Aorta (tissue), 5 donors: ENCODE measurements at regions not wholly inside any gene's neighbourhood (a gene's known extent, or its start where the extent isn't known, plus 50 kb on each side); places are given as distances from the start of the nearest gene placed in this dataset.

ENCODE experiments used
- ATAC-seq: fragments of 200-7000 bp; cut with Tn5 transposase; one replicate; pipeline ENCODE4 v1.9.1; 2022; ENCODE audit warnings: moderate library complexity; ENCODE audit not compliant: low FRiP score
- DNase-seq, 2 donors: peaks; one replicate each; pipeline ENCODE4 v3.0.0-alpha.2; 2020
- H3K27ac ChIP-seq, 2 donors: one replicate each; pipeline ENCODE4 v1.5.1; 2013; ENCODE audit warnings: low read length in 2 of 2, mild to moderate bottlenecking in 2 of 2, moderate library complexity in 2 of 2, control low read depth in 1 of 2, inconsistent platforms in 1 of 2, low read depth in 1 of 2
- H3K27me3 ChIP-seq, 2 donors: one replicate each; pipeline ENCODE4 v1.6.1; 2013; ENCODE audit warnings: control low read depth in 1 of 2, low read length in 1 of 2, mild to moderate bottlenecking in 1 of 2, moderate library complexity in 1 of 2; ENCODE audit not compliant: insufficient read depth in 2 of 2, control insufficient read depth in 1 of 2
- H3K36me3 ChIP-seq, 2 donors: one replicate each; pipeline ENCODE4 v1.6.1; 2013; ENCODE audit warnings: control low read depth in 1 of 2, low read length in 1 of 2, mild to moderate bottlenecking in 1 of 2; ENCODE audit not compliant: insufficient read depth in 2 of 2, control insufficient read depth in 1 of 2
- H3K4me1 ChIP-seq, 2 donors: one replicate each; pipeline ENCODE4 v1.6.1; 2013; ENCODE audit warnings: low read length in 2 of 2, control low read depth in 1 of 2, mild to moderate bottlenecking in 1 of 2, moderate library complexity in 1 of 2; ENCODE audit not compliant: insufficient read depth in 2 of 2, control insufficient read depth in 1 of 2
- H3K4me3 ChIP-seq, 2 donors: one replicate each; pipeline ENCODE4 v1.5.1; 2013; ENCODE audit warnings: low read length in 2 of 2, control low read depth in 1 of 2, mild to moderate bottlenecking in 1 of 2
- H3K9me3 ChIP-seq: one replicate; pipeline ENCODE4 v1.6.1; 2013; ENCODE audit warnings: mild to moderate bottlenecking, low read length; ENCODE audit not compliant: control insufficient read depth
- WGBS, 2 donors: extraction: QIAGEN DNeasy Blood & Tissue Kit; methylation state at CpG; one replicate each; pipeline ENCODE4 v1.1.7; 2013; 5-methylcytosine and 5-hydroxymethylcytosine counted together
- intact Hi-C, 2 donors: fragments of 100-400 bp; cut with DNase I; formaldehyde crosslinking; loops; one replicate each; pipeline versions ENCODE4 v1.14.2 to v1.15.0; 2022
- donor health status: healthy with polysubstance abuse.
- donor health status: Bipolar disorder and iron deficiency.
- donor health status: DM: no; HTN: no; CAD: no.
- donor health status: DM: no; HTN: no; CAD: no.
- donor health status: DM: yes; HTN: yes; CAD: no.

DNA sequence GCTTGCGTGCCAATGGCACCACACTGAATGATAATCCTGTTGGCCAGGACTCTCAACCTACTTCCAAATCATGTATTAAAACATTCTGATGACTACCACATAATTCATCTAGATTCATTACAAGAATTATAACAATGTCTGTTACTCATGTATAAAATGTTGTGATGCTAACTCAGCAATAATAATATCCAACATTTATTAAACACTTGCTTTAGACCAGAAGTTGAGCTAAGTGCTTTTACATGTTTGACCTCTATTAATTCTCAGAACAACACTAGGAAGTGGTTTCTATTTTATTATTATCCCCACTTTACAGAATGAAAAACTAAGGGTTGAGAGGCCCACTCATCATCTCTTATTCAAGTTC lies 178.4 kb downstream of the LNPK start:
- no peak for ATAC-seq
- WGBS, 2 donors, result 37 to 46% methylated on average over 1 of the region's 1 CpG

GRCh38 chr2:175823002-175823706 lies 178.9 kb downstream of the LNPK start:
- no peak for ATAC-seq
- no peaks in the 10 kb centered on the region for H3K4me1 ChIP-seq
- H3K4me3 ChIP-seq, result no peak overlapping the region
- peaks cover 2% of the 10 kb centered on the region for H3K9me3 ChIP-seq
- no peak overlapping the region for H3K27ac ChIP-seq
- H3K36me3 ChIP-seq, result no peaks in the 10 kb centered on the region
- intact Hi-C loops, result no loop called here
- no peak for DNase-seq
- WGBS, 2 donors, result 81 to 85% methylated on average over 14 of the region's 14 CpGs
- H3K27me3 ChIP-seq, result no peaks in the 10 kb centered on the region

More for the DNA sequence above, 178.4 kb downstream of the LNPK start:
- DNase-seq, result no peak
- intact Hi-C loops, result no loop called here
- Histone ChIP-seq H3K27me3 (no peaks in the 10 kb centered on the region), H3K27ac (no peak overlapping the region), H3K4me1 (no peaks in the 10 kb centered on the region), H3K36me3 (no peaks in the 10 kb centered on the region), H3K9me3 (peaks cover 2% of the 10 kb centered on the region), H3K4me3 (no peak overlapping the region)

DNA sequence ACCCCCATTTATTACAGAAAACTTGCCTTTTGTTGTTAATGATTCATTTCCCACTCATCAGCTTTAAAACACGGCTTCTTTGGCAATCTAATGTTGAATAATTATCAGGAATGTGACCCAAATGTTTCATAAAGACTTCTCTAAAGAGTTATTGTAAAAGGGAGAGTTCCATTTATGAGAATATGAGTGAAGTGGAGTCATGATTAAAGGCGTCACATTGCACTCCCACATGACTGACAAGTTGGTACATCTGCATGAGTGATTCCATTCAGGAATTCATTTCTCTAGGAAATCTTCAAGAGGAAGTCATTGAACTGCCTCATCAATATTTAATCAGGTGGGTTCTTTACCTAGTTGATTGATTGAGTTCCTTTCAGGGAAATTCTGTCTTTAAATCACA lies 184.8 kb downstream of the LNPK start:
- WGBS, 2 donors, result 82 to 87% methylated on average over 2 of the region's 2 CpGs
- no peak for DNase-seq
- no peaks in the 10 kb centered on the region for H3K36me3 ChIP-seq
- ATAC-seq, result no peak
- intact Hi-C loops, result no loop called here
- no peak overlapping the region for H3K4me3 ChIP-seq
- H3K9me3 ChIP-seq, result peaks cover 3% of the 10 kb centered on the region
- H3K4me1 ChIP-seq, result peaks cover 1 to 4% of the 10 kb centered on the region in 2 donors
- no peak overlapping the region for H3K27ac ChIP-seq
- H3K27me3 ChIP-seq, result no peaks in the 10 kb centered on the region

GRCh38 chr2:175815537-175815936 lies 186.5 kb downstream of the LNPK start:
- H3K27me3 ChIP-seq, result no peaks in the 10 kb centered on the region
- no peak for DNase-seq
- H3K4me1 ChIP-seq, result peaks cover 1 to 4% of the 10 kb centered on the region in 2 donors
- peaks cover 3% of the 10 kb centered on the region for H3K9me3 ChIP-seq
- H3K36me3 ChIP-seq, result no peaks in the 10 kb centered on the region
- 95 to 99% methylated on average over 1 of the region's 1 CpG for WGBS, 2 donors
- ATAC-seq, result no peak
- intact Hi-C loops, result no loop called here
- H3K4me3 ChIP-seq, result no peak overlapping the region
- no peak overlapping the region for H3K27ac ChIP-seq

DNA sequence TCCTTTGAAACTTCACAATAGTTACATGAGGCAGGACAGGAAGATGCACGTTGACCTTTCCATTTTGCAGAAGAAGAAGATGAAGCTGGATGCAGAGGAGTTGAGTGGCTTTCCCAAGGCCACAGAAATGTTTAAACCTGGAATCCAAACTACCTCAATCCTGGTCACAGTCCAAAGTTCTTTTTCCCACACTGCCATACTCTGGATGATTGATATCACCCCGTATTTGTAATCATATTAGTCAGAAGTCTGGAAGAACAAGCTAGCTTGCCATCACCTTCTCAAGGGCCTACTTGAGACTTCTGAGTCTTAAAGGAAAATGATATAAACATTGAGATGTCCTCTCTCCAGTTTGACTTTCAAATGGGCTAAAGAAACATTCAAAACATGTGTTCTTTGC lies 190.1 kb downstream of the LNPK start:
- Histone ChIP-seq H3K9me3 (peaks cover 3% of the 10 kb centered on the region), H3K27me3 (no peaks in the 10 kb centered on the region), H3K36me3 (no peaks in the 10 kb centered on the region), H3K4me1 (peaks cover 1 to 4% of the 10 kb centered on the region in 2 donors), H3K4me3 (no peak overlapping the region), H3K27ac (no peak overlapping the region)
- intact Hi-C loops, result no loop called here
- ATAC-seq (no peak), DNase-seq (no peak)
- 44 to 51% methylated on average over 2 of the region's 2 CpGs for WGBS, 2 donors

DNA sequence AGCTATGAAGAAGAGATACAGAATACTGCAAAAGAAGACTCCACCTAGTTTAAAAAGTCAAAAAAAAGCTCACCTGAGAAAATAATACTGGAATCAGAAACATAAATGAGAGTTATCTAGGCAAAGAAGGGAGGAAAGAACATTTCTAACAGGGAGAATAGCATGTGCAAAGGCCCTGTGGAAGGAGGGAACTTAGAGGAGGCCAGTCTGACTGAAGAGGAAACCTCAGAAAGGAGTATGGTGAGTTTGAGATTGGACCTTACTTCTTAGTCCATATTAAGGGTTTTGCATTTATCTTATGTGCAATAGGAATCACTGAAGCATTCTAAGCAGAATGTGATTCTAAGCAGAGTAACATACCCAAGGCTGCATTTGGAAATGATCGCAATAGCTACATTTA lies 193.2 kb downstream of the LNPK start:
- ATAC-seq, result no peak
- WGBS, 2 donors, result 96 to 97% methylated on average over 1 of the region's 1 CpG

DNA sequence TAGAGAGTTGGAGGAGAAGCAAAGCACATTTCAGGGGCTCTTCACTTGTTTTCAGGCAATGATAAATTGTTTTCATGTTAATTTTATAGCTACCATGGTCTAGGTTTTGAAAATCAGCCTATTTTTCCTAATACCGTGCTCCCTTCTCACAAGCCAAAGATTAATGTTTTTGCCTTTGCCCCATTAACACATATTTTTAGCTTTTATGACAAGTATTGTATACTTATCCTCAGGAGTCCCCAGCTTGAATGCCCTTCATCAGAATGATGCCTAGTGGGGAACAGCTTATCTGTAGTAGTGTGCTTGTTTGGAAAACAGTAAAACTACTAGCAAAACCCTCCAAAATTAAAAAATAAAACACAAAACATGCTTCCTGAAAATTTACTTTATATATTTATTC lies 194.0 kb downstream of the LNPK start:
- WGBS, 2 donors, result 68 to 72% methylated on average over 1 of the region's 1 CpG
- Histone ChIP-seq H3K36me3 (no peaks in the 10 kb centered on the region), H3K4me1 (peaks cover 1 to 4% of the 10 kb centered on the region in 2 donors), H3K27ac (no peak overlapping the region), H3K4me3 (no peak overlapping the region), H3K9me3 (no peaks in the 10 kb centered on the region), H3K27me3 (no peaks in the 10 kb centered on the region)
- intact Hi-C loops, result no loop called here
- DNase-seq, result no peak
- ATAC-seq, result no peak

More for the DNA sequence above, 193.2 kb downstream of the LNPK start:
- Histone ChIP-seq H3K36me3 (no peaks in the 10 kb centered on the region), H3K4me1 (peaks cover 1 to 4% of the 10 kb centered on the region in 2 donors), H3K27me3 (no peaks in the 10 kb centered on the region), H3K27ac (no peak overlapping the region), H3K9me3 (no peaks in the 10 kb centered on the region), H3K4me3 (no peak overlapping the region)
- no peak for DNase-seq
- intact Hi-C loops, result no loop called here

DNA sequence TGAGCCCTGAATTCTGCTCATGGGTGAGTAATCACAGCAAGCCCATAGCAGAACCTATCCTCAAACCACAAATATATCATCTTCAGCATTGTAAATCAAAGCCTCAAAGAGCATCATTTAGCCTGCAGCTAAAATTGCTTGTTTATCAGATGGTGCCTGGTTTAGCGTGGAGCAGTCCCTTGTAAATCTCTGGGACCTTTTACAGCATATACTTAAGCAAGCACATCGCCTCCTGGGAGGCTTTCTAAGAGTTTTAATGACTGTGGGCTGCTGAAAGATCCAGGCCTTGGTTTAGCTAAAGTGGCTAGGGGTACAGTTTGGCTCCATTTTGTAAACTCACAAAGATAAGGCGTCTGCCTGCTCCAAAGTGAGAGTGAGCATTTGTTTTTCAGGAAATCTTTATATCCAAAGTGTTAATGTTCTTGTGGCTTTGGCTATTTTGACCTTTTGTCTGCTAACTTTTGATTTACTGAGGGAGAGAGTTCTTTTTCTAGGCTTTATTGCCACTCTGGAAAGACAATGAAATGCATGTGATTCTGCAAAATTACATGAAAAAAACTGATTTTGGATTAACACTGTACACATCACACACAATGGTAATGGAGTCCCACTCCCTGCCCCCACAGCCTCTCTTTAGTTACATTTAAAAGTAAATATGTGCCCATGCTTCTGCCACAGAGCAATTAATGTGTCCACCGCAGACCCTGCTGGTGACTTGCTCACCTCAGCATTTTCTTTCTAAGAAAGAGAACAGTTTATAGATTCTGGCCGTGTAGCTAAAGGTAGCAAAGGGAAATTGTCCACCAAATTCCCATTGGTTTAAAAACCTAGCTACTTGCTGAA lies 194.8 kb downstream of the LNPK start:
- 90 to 95% methylated on average over 5 of the region's 5 CpGs for WGBS, 2 donors
- Histone ChIP-seq H3K9me3 (no peaks in the 10 kb centered on the region), H3K27me3 (no peaks in the 10 kb centered on the region), H3K4me3 (no peak overlapping the region), H3K4me1 (no peaks in the 10 kb centered on the region), H3K36me3 (no peaks in the 10 kb centered on the region), H3K27ac (no peak overlapping the region)
- no peak for DNase-seq
- intact Hi-C loops, result no loop called here
- ATAC-seq, result no peak

DNA sequence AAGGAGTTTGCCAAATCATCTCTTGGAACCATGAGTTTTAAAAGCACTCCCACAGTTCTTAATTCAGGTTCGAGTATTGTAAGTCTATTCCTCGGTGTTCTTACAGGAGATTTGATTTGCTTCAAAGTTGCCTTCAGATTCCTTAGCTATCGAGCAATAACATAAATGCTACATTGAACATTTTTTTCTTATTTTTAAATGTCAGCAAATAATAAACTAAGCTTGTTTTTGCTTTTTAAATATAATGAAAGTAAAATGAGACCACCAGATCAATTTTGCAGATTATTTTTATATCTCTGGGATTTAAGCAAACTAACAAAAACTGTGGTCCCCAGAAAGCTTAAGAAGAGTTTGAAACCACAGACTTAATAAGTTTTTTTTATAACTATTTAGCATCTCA lies 195.5 kb downstream of the LNPK start:
- H3K27ac ChIP-seq, result no peak overlapping the region
- no peaks in the 10 kb centered on the region for H3K9me3 ChIP-seq
- H3K36me3 ChIP-seq, result no peaks in the 10 kb centered on the region
- 87 to 90% methylated on average over 3 of the region's 3 CpGs for WGBS, 2 donors
- no peaks in the 10 kb centered on the region for H3K27me3 ChIP-seq
- intact Hi-C loops, result no loop called here
- H3K4me3 ChIP-seq, result no peak overlapping the region
- ATAC-seq (no peak), DNase-seq (no peak)
- no peaks in the 10 kb centered on the region for H3K4me1 ChIP-seq
